ENCODE measurements at regions not wholly inside any gene's neighbourhood (a gene's known extent, or its start where the extent isn't known, plus 50 kb on each side); places are given as distances from the start of the nearest gene placed in this dataset.

GRCh38 chr12:126139355-126139754 lies 1074.1 kb downstream of the AACS start:
- H3K36me3 Mint-ChIP-seq (ENCODE audit: low read depth), result peaks cover 45% of the 10 kb centered on the region
- no peak overlapping the region for H3K4me3 ChIP-seq
- no peaks in the 10 kb centered on the region for H3K27me3 Mint-ChIP-seq (ENCODE audit: insufficient read depth, low read depth, poor library complexity)
- H3K79me2 ChIP-seq (replicated peaks; ENCODE audit: insufficient read depth), result no peaks in the 10 kb centered on the region
- H3K27ac ChIP-seq (ENCODE audit: low read depth), result no peak overlapping the region
- H3K4me2 ChIP-seq, result no peak overlapping the region
- H3K4me1 ChIP-seq (ENCODE audit: insufficient read depth), result no peaks in the 10 kb centered on the region
- H3F3A ChIP-seq (replicated peaks; ENCODE audit: low read depth), result no peaks in the 10 kb centered on the region
- H4K20me1 ChIP-seq (replicated peaks; ENCODE audit: insufficient read depth), result no peaks in the 10 kb centered on the region
- no peak overlapping the region for H2AFZ ChIP-seq
- H3K9me2 ChIP-seq (ENCODE audit: insufficient read depth), result no peaks in the 10 kb centered on the region
- no peak overlapping the region for H3K27ac Mint-ChIP-seq
- no peaks in the 10 kb centered on the region for H3K27me3 ChIP-seq (ENCODE audit: insufficient read depth)
- DNase-seq (ENCODE audit: low spot score), result no peak
- H3K4me1 Mint-ChIP-seq, result no peaks in the 10 kb centered on the region
- TF ChIP-seq, protein P1, sequence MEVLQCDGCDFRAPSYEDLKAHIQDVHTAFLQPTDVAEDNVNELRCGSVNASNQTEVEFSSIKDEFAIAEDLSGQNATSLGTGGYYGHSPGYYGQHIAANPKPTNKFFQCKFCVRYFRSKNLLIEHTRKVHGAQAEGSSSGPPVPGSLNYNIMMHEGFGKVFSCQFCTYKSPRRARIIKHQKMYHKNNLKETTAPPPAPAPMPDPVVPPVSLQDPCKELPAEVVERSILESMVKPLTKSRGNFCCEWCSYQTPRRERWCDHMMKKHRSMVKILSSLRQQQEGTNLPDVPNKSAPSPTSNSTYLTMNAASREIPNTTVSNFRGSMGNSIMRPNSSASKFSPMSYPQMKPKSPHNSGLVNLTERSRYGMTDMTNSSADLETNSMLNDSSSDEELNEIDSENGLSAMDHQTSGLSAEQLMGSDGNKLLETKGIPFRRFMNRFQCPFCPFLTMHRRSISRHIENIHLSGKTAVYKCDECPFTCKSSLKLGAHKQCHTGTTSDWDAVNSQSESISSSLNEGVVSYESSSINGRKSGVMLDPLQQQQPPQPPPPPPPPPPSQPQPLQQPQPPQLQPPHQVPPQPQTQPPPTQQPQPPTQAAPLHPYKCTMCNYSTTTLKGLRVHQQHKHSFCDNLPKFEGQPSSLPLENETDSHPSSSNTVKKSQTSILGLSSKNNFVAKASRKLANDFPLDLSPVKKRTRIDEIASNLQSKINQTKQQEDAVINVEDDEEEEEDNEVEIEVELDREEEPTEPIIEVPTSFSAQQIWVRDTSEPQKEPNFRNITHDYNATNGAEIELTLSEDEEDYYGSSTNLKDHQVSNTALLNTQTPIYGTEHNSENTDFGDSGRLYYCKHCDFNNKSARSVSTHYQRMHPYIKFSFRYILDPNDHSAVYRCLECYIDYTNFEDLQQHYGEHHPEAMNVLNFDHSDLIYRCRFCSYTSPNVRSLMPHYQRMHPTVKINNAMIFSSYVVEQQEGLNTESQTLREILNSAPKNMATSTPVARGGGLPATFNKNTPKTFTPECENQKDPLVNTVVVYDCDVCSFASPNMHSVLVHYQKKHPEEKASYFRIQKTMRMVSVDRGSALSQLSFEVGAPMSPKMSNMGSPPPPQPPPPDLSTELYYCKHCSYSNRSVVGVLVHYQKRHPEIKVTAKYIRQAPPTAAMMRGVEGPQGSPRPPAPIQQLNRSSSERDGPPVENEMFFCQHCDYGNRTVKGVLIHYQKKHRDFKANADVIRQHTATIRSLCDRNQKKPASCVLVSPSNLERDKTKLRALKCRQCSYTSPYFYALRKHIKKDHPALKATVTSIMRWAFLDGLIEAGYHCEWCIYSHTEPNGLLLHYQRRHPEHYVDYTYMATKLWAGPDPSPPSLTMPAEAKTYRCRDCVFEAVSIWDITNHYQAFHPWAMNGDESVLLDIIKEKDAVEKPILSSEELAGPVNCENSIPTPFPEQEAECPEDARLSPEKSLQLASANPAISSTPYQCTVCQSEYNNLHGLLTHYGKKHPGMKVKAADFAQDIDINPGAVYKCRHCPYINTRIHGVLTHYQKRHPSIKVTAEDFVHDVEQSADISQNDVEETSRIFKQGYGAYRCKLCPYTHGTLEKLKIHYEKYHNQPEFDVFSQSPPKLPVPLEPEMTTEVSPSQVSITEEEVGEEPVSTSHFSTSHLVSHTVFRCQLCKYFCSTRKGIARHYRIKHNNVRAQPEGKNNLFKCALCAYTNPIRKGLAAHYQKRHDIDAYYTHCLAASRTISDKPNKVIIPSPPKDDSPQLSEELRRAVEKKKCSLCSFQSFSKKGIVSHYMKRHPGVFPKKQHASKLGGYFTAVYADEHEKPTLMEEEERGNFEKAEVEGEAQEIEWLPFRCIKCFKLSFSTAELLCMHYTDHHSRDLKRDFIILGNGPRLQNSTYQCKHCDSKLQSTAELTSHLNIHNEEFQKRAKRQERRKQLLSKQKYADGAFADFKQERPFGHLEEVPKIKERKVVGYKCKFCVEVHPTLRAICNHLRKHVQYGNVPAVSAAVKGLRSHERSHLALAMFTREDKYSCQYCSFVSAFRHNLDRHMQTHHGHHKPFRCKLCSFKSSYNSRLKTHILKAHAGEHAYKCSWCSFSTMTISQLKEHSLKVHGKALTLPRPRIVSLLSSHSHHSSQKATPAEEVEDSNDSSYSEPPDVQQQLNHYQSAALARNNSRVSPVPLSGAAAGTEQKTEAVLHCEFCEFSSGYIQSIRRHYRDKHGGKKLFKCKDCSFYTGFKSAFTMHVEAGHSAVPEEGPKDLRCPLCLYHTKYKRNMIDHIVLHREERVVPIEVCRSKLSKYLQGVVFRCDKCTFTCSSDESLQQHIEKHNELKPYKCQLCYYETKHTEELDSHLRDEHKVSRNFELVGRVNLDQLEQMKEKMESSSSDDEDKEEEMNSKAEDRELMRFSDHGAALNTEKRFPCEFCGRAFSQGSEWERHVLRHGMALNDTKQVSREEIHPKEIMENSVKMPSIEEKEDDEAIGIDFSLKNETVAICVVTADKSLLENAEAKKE (CRISPR knock-in tag; IDR thresholded peaks at IDR 0.05), result no peak
- TF ChIP-seq CREB1 (CRISPR knock-in tag; IDR thresholded peaks at IDR 0.05; ENCODE audit: low read depth) (no peak), CTCF (conservative IDR thresholded peaks at IDR 0.05; ENCODE audit: low read depth in 2 of 2) (peak in 1 of 2 experiments; percentile 32; a peak in 1 of 4 replicates), NANOG (IDR thresholded peaks at IDR 0.05; ENCODE audit: borderline replicate concordance) (no peak), ZNF114 (CRISPR knock-in tag; IDR thresholded peaks at IDR 0.05) (no peak), ZNF331 (CRISPR knock-in tag; IDR thresholded peaks at IDR 0.05; ENCODE audit: low read depth) (no peak)
- H3K36me3 ChIP-seq (ENCODE audit: insufficient read depth), result no peaks in the 10 kb centered on the region; the same call in 1 of the 2 replicates
- peaks cover 100% of the 10 kb centered on the region for H3K9me3 Mint-ChIP-seq
- no peak overlapping the region for H3K4me3 Mint-ChIP-seq
- no peak for ATAC-seq
